Lower leg skin (tissue), 4 donors: ENCODE measurements at regions not wholly inside any gene's neighbourhood (a gene's known extent, or its start where the extent isn't known, plus 50 kb on each side); places are given as distances from the start of the nearest gene placed in this dataset.

ENCODE experiments used
- DNase-seq, 2 donors: peaks; one replicate each; pipeline ENCODE4 v3.0.0-alpha.2; 2019; ENCODE audit warnings: low spot score in 2 of 2
- H3K4me3 ChIP-seq: fragments of 200-600 bp; sonication (generic); 2 replicates; pipeline ENCODE4 v1.5.1; 2017; ENCODE audit warnings: mild to moderate bottlenecking, low read depth; ENCODE audit not compliant: poor library complexity, severe bottlenecking
- CTCF ChIP-seq, 3 donors: fragments of 450-650 bp; IDR thresholded peaks; one replicate each; pipeline ENCODE4 v1.5.1; 2016; ENCODE audit warnings: antibody characterized with exemption in 3 of 3, mild to moderate bottlenecking in 3 of 3, moderate library complexity in 2 of 3
- POLR2A ChIP-seq, 2 donors: fragments of 450-650 bp; IDR thresholded peaks; one replicate each; pipeline ENCODE4 v1.6.1; 2016 to 2017; ENCODE audit warnings: antibody characterized with exemption in 2 of 2, mild to moderate bottlenecking in 1 of 2, moderate library complexity in 1 of 2
- whole genome bisulfite sequencing, 2 donors: methylation state at CpG; one replicate each; pipeline ENCODE4 v1.1.5; 2018; 5-methylcytosine and 5-hydroxymethylcytosine counted together
- intact Hi-C: fragments of 100-400 bp; cut with DNase I; formaldehyde crosslinking; loops from one replicate; pipeline ENCODE4 v1.15.0; 2023; ENCODE audit warnings: low total_unique reads

- intact Hi-C loops, result no loop called here
- DNase-seq, result no peak
- H3K4me3 ChIP-seq, result no peak overlapping the region
- WGBS, 2 donors, result 83 to 85% methylated on average over 2 of the region's 2 CpGs
- no peak for TF ChIP-seq CTCF (IDR thresholded peaks at IDR 0.05)
- TF ChIP-seq POLR2A (IDR thresholded peaks at IDR 0.05), result no peak
Observed at GRCh38 chrX:13923289-13923688, 106.4 kb upstream of the GPM6B start.

- H3K4me3 ChIP-seq, result no peak overlapping the region
- intact Hi-C loops, result no loop called here
- DNase-seq, result no peak
- WGBS, 2 donors, result 57 to 58% methylated on average over 2 of the region's 2 CpGs
- TF ChIP-seq POLR2A (IDR thresholded peaks at IDR 0.05), result no peak
- no peak for TF ChIP-seq CTCF (IDR thresholded peaks at IDR 0.05)
Observed at GRCh38 chrX:13917507-13917906, 100.6 kb upstream of the GPM6B start.

GRCh38 chrX:13911586-13911985 lies 94.7 kb upstream of the GPM6B start:
- no peak overlapping the region for H3K4me3 ChIP-seq
- intact Hi-C loops, result no loop called here
- 54 to 56% methylated on average over 1 of the region's 1 CpG for WGBS, 2 donors
- DNase-seq, result no peak
- TF ChIP-seq POLR2A (IDR thresholded peaks at IDR 0.05), result no peak
- no peak for TF ChIP-seq CTCF (IDR thresholded peaks at IDR 0.05)

GRCh38 chrX:13906093-13906492 lies 89.2 kb upstream of the GPM6B start:
- TF ChIP-seq POLR2A (IDR thresholded peaks at IDR 0.05), result no peak
- no peak for TF ChIP-seq CTCF (IDR thresholded peaks at IDR 0.05)

GRCh38 chrX:13903405-13903804 lies 86.5 kb upstream of the GPM6B start:
- WGBS, 2 donors, result 80 to 88% methylated on average over 8 of the region's 8 CpGs

More at GRCh38 chrX:13906093-13906492, 89.2 kb upstream of the GPM6B start:
- intact Hi-C loops, result no loop called here
- H3K4me3 ChIP-seq, result no peak overlapping the region
- DNase-seq, result no peak
- 17 to 39% methylated on average over 1 of the region's 1 CpG for WGBS, 2 donors

GRCh38 chrX:13902406-13902805 lies 85.5 kb upstream of the GPM6B start:
- no peak for TF ChIP-seq CTCF (IDR thresholded peaks at IDR 0.05)
- no peak for TF ChIP-seq POLR2A (IDR thresholded peaks at IDR 0.05)
- intact Hi-C loops, result no loop called here
- no peak for DNase-seq
- H3K4me3 ChIP-seq, result no peak overlapping the region
- WGBS, 2 donors, result 89 to 94% methylated on average over 3 of the region's 3 CpGs

More at GRCh38 chrX:13903405-13903804, 86.5 kb upstream of the GPM6B start:
- no peak for TF ChIP-seq POLR2A (IDR thresholded peaks at IDR 0.05)
- no peak overlapping the region for H3K4me3 ChIP-seq
- DNase-seq, result no peak
- intact Hi-C loops, result no loop called here
